HCT116 (cell line): ENCODE measurements at regions not wholly inside any gene's neighbourhood (a gene's known extent, or its start where the extent isn't known, plus 50 kb on each side); places are given as distances from the start of the nearest gene placed in this dataset.

Experiments
- ATAC-seq: fragments of 200-7000 bp; cut with Tn5 transposase; 2 replicates; pipeline ENCODE4 v1.9.1; 2020; ENCODE audit warnings: mild to moderate bottlenecking, moderate library complexity
- BruUV-seq: library from RNA; stranded (reverse); fragments of 400-500 nt; replicated peaks from 2 replicates; lab custom pipeline; 2021; lab: Mats Ljungman, UMichigan
- CTCF ChIA-PET: fragments of 300-600 bp; sonication (Branson Sonifier 250); formaldehyde crosslinking; loops from one replicate; lab custom pipeline; 2021; ENCODE audit warnings: antibody characterized with exemption; lab: Charles Lee
- POLR2A ChIA-PET: fragments of 300-600, 350-600 bp; sonication (Branson Sonifier 250); formaldehyde crosslinking; loops from one replicate; lab custom pipeline; 2021; ENCODE audit warnings: antibody characterized with exemption; lab: Charles Lee
- RAD21 ChIA-PET, 2 experiments: fragments of 300-600 bp; sonication (Branson Sonifier 250); formaldehyde crosslinking; loops; one replicate each; lab custom pipeline; 2023; ENCODE audit warnings: low total read pairs in 2 of 2; ENCODE audit not compliant: uncharacterized antibody in 2 of 2, unreplicated experiment in 2 of 2, low non-redundant PET in 1 of 2; lab: Charles Lee
- DNase-seq: peaks from one replicate; pipeline ENCODE4 v3.0.0-alpha.2; 2010; ENCODE audit warnings: low read depth, low spot score
- H2AFZ ChIP-seq: fragments of 200-600 bp; shearing (Covaris generic), sonication (generic); 2 replicates; pipeline ENCODE4 v1.6.1; 2017; ENCODE audit warnings: low read depth, mixed run types, mixed read lengths, antibody characterized with exemption, low read length; ENCODE audit not compliant: poor library complexity, severe bottlenecking
- H3K27ac ChIP-seq: 2 replicates; pipeline ENCODE4 v1.5.1; 2012; ENCODE audit warnings: low read depth, low read length
- H3K27me3 ChIP-seq: fragments of 200-600 bp; sonication (generic); 2 replicates; pipeline ENCODE4 v1.6.1; 2016; ENCODE audit warnings: mixed run types, low read length, mixed read lengths; ENCODE audit not compliant: insufficient read depth
- H3K36me3 ChIP-seq, 2 experiments: fragments of 200-500 bp in 1 of 2; fragments of 200-600 bp in 1 of 2; sonication (Bioruptor generic) in 1 of 2; sonication (generic) in 1 of 2; 2 replicates each; pipeline versions ENCODE4 v1.5.1 to v1.6.1; 2014 to 2016; ENCODE audit warnings: low read length in 2 of 2, inconsistent platforms in 1 of 2, mixed read lengths in 1 of 2, mixed run types in 1 of 2; ENCODE audit not compliant: insufficient read depth in 2 of 2, control insufficient read depth in 1 of 2
- H3K4me1 ChIP-seq, 2 experiments: fragments of 200-600 bp in 1 of 2; sonication (generic) in 1 of 2; 2 replicates each; pipeline versions ENCODE4 v1.5.1 to v1.6.1; 2012 to 2017; ENCODE audit warnings: low read length in 2 of 2, inconsistent platforms in 1 of 2, mild to moderate bottlenecking in 1 of 2, mixed read lengths in 1 of 2, mixed run types in 1 of 2, moderate library complexity in 1 of 2; ENCODE audit not compliant: insufficient read depth in 2 of 2, control insufficient read depth in 1 of 2
- H3K4me2 ChIP-seq: fragments of 200-600 bp; sonication (generic); 2 replicates; pipeline ENCODE4 v1.6.1; 2017; ENCODE audit warnings: mixed run types, low read length, mixed read lengths
- H3K4me3 ChIP-seq, 2 experiments: fragments of 200-600 bp in 1 of 2; sonication (generic) in 1 of 2; replicated peaks in 1 of 2; 2 replicates each; pipeline ENCODE4 v1.5.1; 2011 to 2016; ENCODE audit warnings: low read length in 2 of 2, control low read depth in 1 of 2, low read depth in 1 of 2, mild to moderate bottlenecking in 1 of 2, mixed read lengths in 1 of 2, mixed run types in 1 of 2
- H3K79me2 ChIP-seq: fragments of 200-600 bp; sonication (generic); 2 replicates; pipeline ENCODE4 v1.6.1; 2017; ENCODE audit warnings: mild to moderate bottlenecking, mixed run types, low read length, moderate library complexity, mixed read lengths; ENCODE audit not compliant: insufficient read depth
- H3K9ac ChIP-seq: fragments of 200-600 bp; sonication (generic); 2 replicates; pipeline ENCODE4 v1.6.1; 2016; ENCODE audit warnings: low read length, mixed read lengths
- H3K9me2 ChIP-seq: fragments of 200-600 bp; sonication (generic), shearing (Covaris generic); 2 replicates; pipeline ENCODE4 v1.6.1; 2017; ENCODE audit warnings: mixed run types, mild to moderate bottlenecking, moderate library complexity; ENCODE audit not compliant: insufficient read depth
- H3K9me3 ChIP-seq, 2 experiments: fragments of 200-500 bp in 1 of 2; fragments of 200-600 bp in 1 of 2; sonication (Bioruptor generic) in 1 of 2; sonication (generic) in 1 of 2; 2 replicates each; pipeline ENCODE4 v1.6.1; 2014 to 2017; ENCODE audit warnings: low read length in 2 of 2, mixed read lengths in 2 of 2, inconsistent platforms in 1 of 2, low read depth in 1 of 2, mild to moderate bottlenecking in 1 of 2, mixed run types in 1 of 2, moderate library complexity in 1 of 2; ENCODE audit not compliant: control insufficient read depth in 1 of 2, insufficient read depth in 1 of 2
- H4K20me1 ChIP-seq: fragments of 200-600 bp; sonication (generic), shearing (Covaris generic); 2 replicates; pipeline ENCODE4 v1.6.1; 2017; ENCODE audit warnings: mixed run types, mild to moderate bottlenecking, moderate library complexity; ENCODE audit not compliant: insufficient read depth
- ATF3 ChIP-seq: IDR thresholded peaks from 2 replicates; pipeline ENCODE4 v1.6.1; 2012
- EGR1 ChIP-seq: IDR thresholded peaks from 2 replicates; pipeline ENCODE4 v1.6.1; 2012; ENCODE audit warnings: low read depth
- ELF1 ChIP-seq: IDR thresholded peaks from 2 replicates; pipeline ENCODE4 v1.6.1; 2012; ENCODE audit warnings: low read depth, borderline replicate concordance
- EZH2phosphoT487 ChIP-seq: fragments of 200-600 bp; IDR thresholded peaks from 2 replicates; pipeline ENCODE4 v1.6.1; 2018; ENCODE audit warnings: antibody characterized with exemption, borderline replicate concordance
- FOSL1 ChIP-seq: IDR thresholded peaks from 2 replicates; pipeline ENCODE4 v1.6.1; 2012; ENCODE audit warnings: low read depth
- JUND ChIP-seq: IDR thresholded peaks from 2 replicates; pipeline ENCODE4 v1.6.1; 2012
- POLR2AphosphoS5 ChIP-seq: IDR thresholded peaks from 2 replicates; pipeline ENCODE4 v1.6.1; 2011; ENCODE audit warnings: mild to moderate bottlenecking, low read depth, low read length, moderate library complexity
- RAD21 ChIP-seq: IDR thresholded peaks from 2 replicates; pipeline ENCODE4 v1.6.1; 2012; ENCODE audit warnings: low read depth, mild to moderate bottlenecking
- SIN3A ChIP-seq: IDR thresholded peaks from 2 replicates; pipeline ENCODE4 v1.6.1; 2012; ENCODE audit warnings: low read depth
- SP1 ChIP-seq: IDR thresholded peaks from 2 replicates; pipeline ENCODE4 v1.6.1; 2012; ENCODE audit warnings: low read depth
- SRF ChIP-seq: IDR thresholded peaks from 2 replicates; pipeline ENCODE4 v1.6.1; 2012; ENCODE audit warnings: low read depth
- TCF7L2 ChIP-seq: IDR thresholded peaks from 2 replicates; pipeline ENCODE4 v1.7.0; 2011; ENCODE audit warnings: borderline replicate concordance, inconsistent platforms; ENCODE audit not compliant: insufficient read depth, insufficient read length; ENCODE audit errors: extremely low read depth
- ZFX ChIP-seq: fragments of 450-650 bp; IDR thresholded peaks from 2 replicates; pipeline ENCODE4 v1.6.1; 2017
- ZNF274 ChIP-seq: fragments of 200-500 bp; sonication (Bioruptor generic); IDR thresholded peaks from 2 replicates; pipeline ENCODE4 v1.6.1; 2014; ENCODE audit warnings: mild to moderate bottlenecking, low read depth, low read length, inconsistent platforms
- intact Hi-C: fragments of 100-400 bp; cut with micrococcal nuclease; formaldehyde crosslinking; loops from 2 replicates; pipeline ENCODE4 v1.10.0; 2022
- TF ChIP-seq, protein P1 (sequence below): IDR thresholded peaks from 2 replicates; pipeline ENCODE4 v1.6.1; 2012
- TF ChIP-seq, protein P2 (sequence below), 3 experiments: fragments of 200-600 bp in 1 of 3; sonication (generic) in 1 of 3; IDR thresholded peaks in 2 of 3; conservative IDR thresholded peaks in 1 of 3; 2 replicates each; pipeline ENCODE4 v1.5.1; 2012 to 2017; ENCODE audit warnings: low read depth in 2 of 3, low read length in 2 of 3, antibody characterized with exemption in 1 of 3, borderline replicate concordance in 1 of 3, control low read depth in 1 of 3, mild to moderate bottlenecking in 1 of 3, mixed read lengths in 1 of 3, mixed run types in 1 of 3, moderate library complexity in 1 of 3; ENCODE audit not compliant: insufficient read depth in 1 of 3

DNA sequence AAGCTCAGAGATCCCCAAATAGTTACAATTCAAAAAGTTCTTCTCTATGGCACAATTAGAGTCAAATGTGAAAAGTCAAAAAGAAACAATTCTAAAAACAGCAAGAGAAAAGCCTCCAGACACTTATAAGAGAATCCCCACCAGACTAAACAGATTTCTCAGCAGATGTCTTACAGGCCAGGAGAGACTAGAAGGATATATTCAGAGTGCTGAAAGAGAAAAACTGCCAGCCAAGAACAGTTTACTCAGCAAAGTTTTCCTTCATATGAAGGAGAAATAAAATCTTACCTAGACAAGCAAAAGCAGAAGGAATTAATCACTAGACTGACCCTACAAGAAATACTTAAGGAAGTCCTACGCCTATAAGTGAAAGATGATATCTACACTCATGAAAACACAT is 176.1 kb upstream of the OPRM1 start:
- no peak for ATAC-seq
- POLR2A ChIA-PET, result no interaction called here

DNA sequence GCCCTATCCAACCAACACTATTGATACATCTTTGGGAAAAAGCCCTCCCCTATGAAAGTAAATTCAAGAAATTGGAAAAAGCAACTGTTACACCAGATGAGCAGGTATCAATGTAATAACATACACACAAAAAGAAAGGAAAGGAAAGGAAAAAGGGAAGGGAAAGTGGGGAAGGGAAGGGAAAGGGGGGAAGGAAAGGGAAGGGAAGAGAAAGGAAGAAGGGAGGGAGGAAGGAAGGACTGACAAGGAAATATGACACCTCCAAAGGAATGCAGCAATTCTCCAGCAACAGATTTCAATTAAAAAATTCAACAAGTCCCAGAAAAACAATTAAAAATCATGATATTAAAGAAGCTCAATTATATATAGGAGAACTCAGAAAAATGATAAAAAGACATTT is 176.9 kb upstream of the OPRM1 start:
- no TSS peak for BruUV-seq
- Histone ChIP-seq H3K9me2 (no peaks in the 10 kb centered on the region), H3K4me3 (no peak overlapping the region), H3K36me3 (no peaks in the 10 kb centered on the region), H4K20me1 (no peaks in the 10 kb centered on the region), H3K79me2 (no peaks in the 10 kb centered on the region), H3K27me3 (peaks cover 11% of the 10 kb centered on the region), H3K9ac (no peak overlapping the region), H3K9me3 (no peaks in the 10 kb centered on the region), H3K27ac (no peak overlapping the region), H3K4me2 (no peak overlapping the region), H3K4me1 (no peaks in the 10 kb centered on the region), H2AFZ (no peak overlapping the region)
- ATAC-seq (no peak), DNase-seq (no peak)
- ChIA-PET CTCF (no interaction called here), RAD21 (no interaction called here), POLR2A (no interaction called here)
- intact Hi-C loops, result no loop called here
- no peak for TF ChIP-seq POLR2AphosphoS5
- no peak for TF ChIP-seq SP1
- TF ChIP-seq, protein P1, sequence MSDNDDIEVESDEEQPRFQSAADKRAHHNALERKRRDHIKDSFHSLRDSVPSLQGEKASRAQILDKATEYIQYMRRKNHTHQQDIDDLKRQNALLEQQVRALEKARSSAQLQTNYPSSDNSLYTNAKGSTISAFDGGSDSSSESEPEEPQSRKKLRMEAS, result no peak
- TF ChIP-seq RAD21, result no peak
- TF ChIP-seq ZNF274, result no peak
- TF ChIP-seq SRF, result no peak
- no peak for TF ChIP-seq ZFX
- TF ChIP-seq JUND, result no peak
- TF ChIP-seq EGR1, result no peak
- TF ChIP-seq EZH2phosphoT487, result no peak
- TF ChIP-seq SIN3A, result no peak
- TF ChIP-seq, protein P2, sequence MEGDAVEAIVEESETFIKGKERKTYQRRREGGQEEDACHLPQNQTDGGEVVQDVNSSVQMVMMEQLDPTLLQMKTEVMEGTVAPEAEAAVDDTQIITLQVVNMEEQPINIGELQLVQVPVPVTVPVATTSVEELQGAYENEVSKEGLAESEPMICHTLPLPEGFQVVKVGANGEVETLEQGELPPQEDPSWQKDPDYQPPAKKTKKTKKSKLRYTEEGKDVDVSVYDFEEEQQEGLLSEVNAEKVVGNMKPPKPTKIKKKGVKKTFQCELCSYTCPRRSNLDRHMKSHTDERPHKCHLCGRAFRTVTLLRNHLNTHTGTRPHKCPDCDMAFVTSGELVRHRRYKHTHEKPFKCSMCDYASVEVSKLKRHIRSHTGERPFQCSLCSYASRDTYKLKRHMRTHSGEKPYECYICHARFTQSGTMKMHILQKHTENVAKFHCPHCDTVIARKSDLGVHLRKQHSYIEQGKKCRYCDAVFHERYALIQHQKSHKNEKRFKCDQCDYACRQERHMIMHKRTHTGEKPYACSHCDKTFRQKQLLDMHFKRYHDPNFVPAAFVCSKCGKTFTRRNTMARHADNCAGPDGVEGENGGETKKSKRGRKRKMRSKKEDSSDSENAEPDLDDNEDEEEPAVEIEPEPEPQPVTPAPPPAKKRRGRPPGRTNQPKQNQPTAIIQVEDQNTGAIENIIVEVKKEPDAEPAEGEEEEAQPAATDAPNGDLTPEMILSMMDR (IDR thresholded peaks at IDR 0.05 in 2 of 3, conservative IDR thresholded peaks at IDR 0.05 in 1 of 3; ENCODE audit: borderline replicate concordance in 1 of 3, insufficient read depth in 1 of 3, low read depth in 2 of 3, low read length in 2 of 3), result no peak
- no peak for TF ChIP-seq ELF1
- no peak for TF ChIP-seq ATF3

More for the DNA sequence above, 176.1 kb upstream of the OPRM1 start:
- Histone ChIP-seq H3K27me3 (peaks cover 11% of the 10 kb centered on the region), H3K36me3 (no peaks in the 10 kb centered on the region), H3K9ac (no peak overlapping the region), H4K20me1 (no peaks in the 10 kb centered on the region), H3K9me2 (no peaks in the 10 kb centered on the region), H3K4me1 (no peaks in the 10 kb centered on the region), H3K4me3 (no peak overlapping the region), H3K27ac (no peak overlapping the region), H2AFZ (no peak overlapping the region), H3K9me3 (no peaks in the 10 kb centered on the region), H3K4me2 (no peak overlapping the region), H3K79me2 (no peaks in the 10 kb centered on the region)
- ChIA-PET RAD21 (no interaction called here), CTCF (no interaction called here)
- no TSS peak for BruUV-seq
- intact Hi-C loops, result no loop called here
- no peak for TF ChIP-seq FOSL1
- no peak for TF ChIP-seq ATF3
- no peak for TF ChIP-seq TCF7L2
- TF ChIP-seq RAD21, result no peak
- DNase-seq, result no peak
